CD4-positive, alpha-beta T cell (primary cell): ENCODE measurements at regions not wholly inside any gene's neighbourhood (a gene's known extent, or its start where the extent isn't known, plus 50 kb on each side); places are given as distances from the start of the nearest gene placed in this dataset.

ENCODE experiments used
- ATAC-seq: fragments of 200-7000 bp; cut with Tn5 transposase; one replicate; pipeline ENCODE4 v1.10.0; 2022; ENCODE audit warnings: mild to moderate bottlenecking; ENCODE audit not compliant: poor library complexity
- CTCF ChIA-PET: fragments of 350-600 bp; sonication (Branson Sonifier 250); formaldehyde crosslinking; loops from one replicate; lab custom pipeline; 2021; ENCODE audit warnings: antibody characterized with exemption, inconsistent platforms; lab: Charles Lee
- POLR2A ChIA-PET: fragments of 350-600 bp; sonication (Branson Sonifier 250); formaldehyde crosslinking; loops from one replicate; lab custom pipeline; 2021; ENCODE audit warnings: antibody characterized with exemption, inconsistent platforms; lab: Charles Lee
- DNase-seq, 14 experiments: peaks; one replicate each; pipeline ENCODE4 v3.0.0-alpha.2; 2013 to 2020; ENCODE audit warnings: mixed read lengths in 2 of 14
- H3K27ac ChIP-seq, 2 donors: one replicate each; pipeline versions ENCODE4 v1.5.1 to v1.7.0; 2013; ENCODE audit warnings: low read length in 2 of 2, low read depth in 1 of 2, mild to moderate bottlenecking in 1 of 2
- H3K27me3 ChIP-seq, 2 experiments: 1 replicate in 1 of 2; 2 replicates in 1 of 2; pipeline versions ENCODE4 v1.6.1 to v1.7.0; 2013; ENCODE audit warnings: low read length in 2 of 2, control low read depth in 1 of 2, mild to moderate bottlenecking in 1 of 2, moderate library complexity in 1 of 2; ENCODE audit not compliant: insufficient read depth in 2 of 2, control insufficient read depth in 1 of 2
- H3K36me3 ChIP-seq: one replicate; pipeline ENCODE4 v1.6.1; 2013; ENCODE audit warnings: low read length, control low read depth; ENCODE audit not compliant: insufficient read depth
- H3K4me1 ChIP-seq: one replicate; pipeline ENCODE4 v1.6.1; 2013; ENCODE audit warnings: low read length, control low read depth; ENCODE audit not compliant: insufficient read depth
- H3K4me3 ChIP-seq: one replicate; pipeline ENCODE4 v1.5.1; 2013; ENCODE audit warnings: mild to moderate bottlenecking, low read length, moderate library complexity
- H3K9me3 ChIP-seq, 2 experiments: 1 replicate in 1 of 2; 2 replicates in 1 of 2; pipeline versions ENCODE4 v1.6.1 to v1.7.0; 2013; ENCODE audit warnings: low read length in 2 of 2, mild to moderate bottlenecking in 2 of 2, control low read depth in 1 of 2, moderate library complexity in 1 of 2; ENCODE audit not compliant: control insufficient read depth in 1 of 2, insufficient read depth in 1 of 2
- H3K27ac Mint-ChIP-seq: one replicate; pipeline ENCODE4 v1.8.0; 2020; ENCODE audit warnings: mixed read lengths
- H3K27me3 Mint-ChIP-seq: one replicate; pipeline ENCODE4 v1.8.0; 2021; ENCODE audit warnings: mixed read lengths
- H3K36me3 Mint-ChIP-seq: one replicate; pipeline ENCODE4 v1.8.0; 2021; ENCODE audit warnings: low read depth, mixed read lengths
- H3K4me1 Mint-ChIP-seq: one replicate; pipeline ENCODE4 v1.8.0; 2021; ENCODE audit warnings: low read depth, mixed read lengths
- H3K4me3 Mint-ChIP-seq: one replicate; pipeline ENCODE4 v1.8.0; 2020; ENCODE audit warnings: mild to moderate bottlenecking, mixed read lengths
- H3K9me3 Mint-ChIP-seq: one replicate; pipeline ENCODE4 v1.8.0; 2020; ENCODE audit warnings: mixed read lengths
- CTCF ChIP-seq: fragments of 200-600 bp; IDR thresholded peaks from one replicate; pipeline ENCODE4 v1.8.0; 2022; ENCODE audit warnings: antibody characterized with exemption, mild to moderate bottlenecking
- intact Hi-C, 2 experiments: fragments of 100-400 bp; cut with DNase I in 1 of 2; cut with micrococcal nuclease in 1 of 2; formaldehyde crosslinking; loops; one replicate each; pipeline versions ENCODE4 v1.15.1 to v1.9.0; 2023 to 2025; cut with DNase I, micrococcal nuclease

GRCh38 chr17:79411419-79411818 is 199.4 kb downstream of the RBFOX3 start:
- Histone ChIP-seq H3K4me3 (no peak overlapping the region), H3K9me3 (peaks cover 0 to 10% of the 10 kb centered on the region in 2 experiments), H3K27me3 (peaks cover 23 to 36% of the 10 kb centered on the region in 2 experiments), H3K27ac (no peak overlapping the region), H3K36me3 (no peaks in the 10 kb centered on the region), H3K4me1 (no peaks in the 10 kb centered on the region)
- ATAC-seq (no peak), DNase-seq (no peak)
- ChIA-PET CTCF (no interaction called here), POLR2A (no interaction called here)
- no peak for TF ChIP-seq CTCF
- no peaks in the 10 kb centered on the region for H3K9me3 Mint-ChIP-seq
- H3K4me1 Mint-ChIP-seq, result no peaks in the 10 kb centered on the region
- no peak overlapping the region for H3K4me3 Mint-ChIP-seq
- intact Hi-C loops, result no loop called here
- H3K27ac Mint-ChIP-seq, result no peak overlapping the region
- no peaks in the 10 kb centered on the region for H3K36me3 Mint-ChIP-seq
- peaks cover 27% of the 10 kb centered on the region for H3K27me3 Mint-ChIP-seq

DNA sequence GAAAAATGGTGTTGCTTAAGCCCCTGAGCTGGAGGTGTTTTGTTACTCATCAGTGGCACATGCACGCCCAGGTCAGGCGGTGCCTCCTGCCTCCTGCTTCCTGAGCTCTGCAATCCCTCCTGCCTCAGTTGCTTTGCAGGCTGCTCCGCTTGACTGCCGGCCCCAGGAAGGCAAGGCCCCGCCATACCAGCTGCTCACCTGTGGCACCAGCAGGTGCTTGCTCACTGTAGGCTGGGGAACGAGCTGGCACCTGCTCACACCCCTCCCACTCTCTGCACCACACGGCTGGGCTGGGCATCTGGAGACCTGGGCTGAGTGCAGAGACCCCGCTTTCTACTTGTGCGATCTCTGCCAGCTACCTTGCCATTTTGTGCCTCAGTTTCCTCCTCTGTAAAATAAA is 200.2 kb downstream of the RBFOX3 start:
- Mint-ChIP-seq H3K4me3 (no peak overlapping the region), H3K36me3 (no peaks in the 10 kb centered on the region), H3K4me1 (no peaks in the 10 kb centered on the region), H3K27ac (no peak overlapping the region), H3K27me3 (peaks cover 34% of the 10 kb centered on the region), H3K9me3 (no peaks in the 10 kb centered on the region)
- H3K27ac ChIP-seq, result no peak overlapping the region
- H3K36me3 ChIP-seq, result no peaks in the 10 kb centered on the region
- peaks cover 27 to 44% of the 10 kb centered on the region in 2 experiments for H3K27me3 ChIP-seq
- ChIA-PET CTCF (interaction anchor here (1.5 kb wide), 1 partner anchor 10 kb away, joined by 4 read pairs; no protein-coding TSS in a partner anchor), POLR2A (no interaction called here)
- H3K4me3 ChIP-seq, result no peak overlapping the region
- H3K9me3 ChIP-seq, result peaks cover 0 to 10% of the 10 kb centered on the region in 2 experiments
- TF ChIP-seq CTCF, result no peak
- no peak for ATAC-seq
- intact Hi-C loops, result no loop called here
- no peak for DNase-seq
- no peaks in the 10 kb centered on the region for H3K4me1 ChIP-seq

- H3K27me3 ChIP-seq, result peaks cover 17 to 39% of the 10 kb centered on the region in 2 experiments
Observed at GRCh38 chr17:79408251-79408650, 202.6 kb downstream of the RBFOX3 start.

More at GRCh38 chr17:79408251-79408650, 202.6 kb downstream of the RBFOX3 start:
- H3K4me1 Mint-ChIP-seq, result no peaks in the 10 kb centered on the region
- no peak for TF ChIP-seq CTCF
- H3K27ac Mint-ChIP-seq, result no peak overlapping the region
- H3K36me3 Mint-ChIP-seq, result no peaks in the 10 kb centered on the region
- no peaks in the 10 kb centered on the region for H3K9me3 Mint-ChIP-seq
- peaks cover 47% of the 10 kb centered on the region for H3K27me3 Mint-ChIP-seq
- Histone ChIP-seq H3K27ac (no peak overlapping the region), H3K4me3 (no peak overlapping the region), H3K4me1 (no peaks in the 10 kb centered on the region), H3K9me3 (peaks cover 0 to 4% of the 10 kb centered on the region in 2 experiments), H3K36me3 (no peaks in the 10 kb centered on the region)
- CTCF ChIA-PET, result no interaction called here
- H3K4me3 Mint-ChIP-seq, result no peak overlapping the region
- POLR2A ChIA-PET, result no interaction called here
- no peak for ATAC-seq
- DNase-seq, result no peak
- intact Hi-C loops, result no loop called here
